ENCODE measurements at regions not wholly inside any gene's neighbourhood (a gene's known extent, or its start where the extent isn't known, plus 50 kb on each side); places are given as distances from the start of the nearest gene placed in this dataset.

DNA sequence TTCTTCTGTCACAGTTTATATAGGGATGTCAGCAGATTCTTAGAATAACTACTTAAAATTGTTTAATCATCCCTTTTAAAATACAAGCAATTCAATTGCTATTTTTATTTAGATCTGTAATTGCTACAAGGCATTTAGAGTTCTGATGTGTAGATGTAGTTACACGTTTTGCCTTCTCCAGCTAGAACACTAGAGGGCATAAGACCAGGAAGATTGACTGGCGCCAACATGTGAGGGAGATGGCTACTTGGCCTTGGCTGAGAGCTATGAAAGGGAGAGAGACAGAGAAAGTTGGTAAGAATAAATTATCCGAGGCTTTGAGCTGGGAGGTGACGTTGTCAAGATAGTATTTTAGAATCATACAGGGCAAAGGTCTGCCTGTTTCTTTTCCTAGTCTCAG is 563.7 kb upstream of the PRKX start:
- 0% methylated on average over 4 of the region's 4 CpGs for WGBS (ENCODE audit: insufficient coverage, low coverage, missing lambda C conversion rate)
- no peak overlapping the region for H2AFZ ChIP-seq (ENCODE audit: low read depth, low read length)
- no TSS peak for BruUV-seq (replicated peaks)
- ATAC-seq = no peak
- FAIRE-seq = no peak
- no peak overlapping the region for H3K27ac ChIP-seq (ENCODE audit: extremely low read depth, low read depth, low read length)
- H3K4me2 ChIP-seq (ENCODE audit: insufficient read depth, low read length) = no peak overlapping the region
- in situ Hi-C loops (cut with MboI) (no loop called here), intact Hi-C loops (cut with micrococcal nuclease) (no loop called here)
- no peak overlapping the region for H3K4me3 ChIP-seq
- ChIA-PET CTCF (ENCODE audit: low intra/inter-chr PET ratio) (no interaction called here), POLR2A (no interaction called here)
- H3K27me3 ChIP-seq (ENCODE audit: control insufficient read depth in 2 of 2, insufficient read depth in 2 of 2, low read length in 2 of 2) = no peaks in the 10 kb centered on the region
- TF ChIP-seq STAT5A (IDR thresholded peaks at IDR 0.05; ENCODE audit: borderline replicate concordance, low read length) (no peak), ZFP1 (CRISPR knock-in tag; IDR thresholded peaks at IDR 0.05) (no peak), ZNF717 (CRISPR knock-in tag; IDR thresholded peaks at IDR 0.05) (no peak), CHAMP1 (IDR thresholded peaks at IDR 0.05) (no peak), RBM25 (IDR thresholded peaks at IDR 0.05; ENCODE audit: low read depth, low read length, severe bottlenecking) (no peak), SMARCC2 (IDR thresholded peaks at IDR 0.05; ENCODE audit: low read depth) (no peak), SMARCA4 (IDR thresholded peaks at IDR 0.05) (no peak), ATF7 (IDR thresholded peaks at IDR 0.05) (no peak), COPS2 (conservative IDR thresholded peaks at IDR 0.05) (no peak)
- TF ChIP-seq, protein P1, sequence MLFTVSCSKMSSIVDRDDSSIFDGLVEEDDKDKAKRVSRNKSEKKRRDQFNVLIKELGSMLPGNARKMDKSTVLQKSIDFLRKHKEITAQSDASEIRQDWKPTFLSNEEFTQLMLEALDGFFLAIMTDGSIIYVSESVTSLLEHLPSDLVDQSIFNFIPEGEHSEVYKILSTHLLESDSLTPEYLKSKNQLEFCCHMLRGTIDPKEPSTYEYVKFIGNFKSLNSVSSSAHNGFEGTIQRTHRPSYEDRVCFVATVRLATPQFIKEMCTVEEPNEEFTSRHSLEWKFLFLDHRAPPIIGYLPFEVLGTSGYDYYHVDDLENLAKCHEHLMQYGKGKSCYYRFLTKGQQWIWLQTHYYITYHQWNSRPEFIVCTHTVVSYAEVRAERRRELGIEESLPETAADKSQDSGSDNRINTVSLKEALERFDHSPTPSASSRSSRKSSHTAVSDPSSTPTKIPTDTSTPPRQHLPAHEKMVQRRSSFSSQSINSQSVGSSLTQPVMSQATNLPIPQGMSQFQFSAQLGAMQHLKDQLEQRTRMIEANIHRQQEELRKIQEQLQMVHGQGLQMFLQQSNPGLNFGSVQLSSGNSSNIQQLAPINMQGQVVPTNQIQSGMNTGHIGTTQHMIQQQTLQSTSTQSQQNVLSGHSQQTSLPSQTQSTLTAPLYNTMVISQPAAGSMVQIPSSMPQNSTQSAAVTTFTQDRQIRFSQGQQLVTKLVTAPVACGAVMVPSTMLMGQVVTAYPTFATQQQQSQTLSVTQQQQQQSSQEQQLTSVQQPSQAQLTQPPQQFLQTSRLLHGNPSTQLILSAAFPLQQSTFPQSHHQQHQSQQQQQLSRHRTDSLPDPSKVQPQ (CRISPR knock-in tag; IDR thresholded peaks at IDR 0.05; ENCODE audit: borderline replicate concordance) = no peak
- TF ChIP-seq, protein P2, sequence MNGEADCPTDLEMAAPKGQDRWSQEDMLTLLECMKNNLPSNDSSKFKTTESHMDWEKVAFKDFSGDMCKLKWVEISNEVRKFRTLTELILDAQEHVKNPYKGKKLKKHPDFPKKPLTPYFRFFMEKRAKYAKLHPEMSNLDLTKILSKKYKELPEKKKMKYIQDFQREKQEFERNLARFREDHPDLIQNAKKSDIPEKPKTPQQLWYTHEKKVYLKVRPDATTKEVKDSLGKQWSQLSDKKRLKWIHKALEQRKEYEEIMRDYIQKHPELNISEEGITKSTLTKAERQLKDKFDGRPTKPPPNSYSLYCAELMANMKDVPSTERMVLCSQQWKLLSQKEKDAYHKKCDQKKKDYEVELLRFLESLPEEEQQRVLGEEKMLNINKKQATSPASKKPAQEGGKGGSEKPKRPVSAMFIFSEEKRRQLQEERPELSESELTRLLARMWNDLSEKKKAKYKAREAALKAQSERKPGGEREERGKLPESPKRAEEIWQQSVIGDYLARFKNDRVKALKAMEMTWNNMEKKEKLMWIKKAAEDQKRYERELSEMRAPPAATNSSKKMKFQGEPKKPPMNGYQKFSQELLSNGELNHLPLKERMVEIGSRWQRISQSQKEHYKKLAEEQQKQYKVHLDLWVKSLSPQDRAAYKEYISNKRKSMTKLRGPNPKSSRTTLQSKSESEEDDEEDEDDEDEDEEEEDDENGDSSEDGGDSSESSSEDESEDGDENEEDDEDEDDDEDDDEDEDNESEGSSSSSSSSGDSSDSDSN (IDR thresholded peaks at IDR 0.05; ENCODE audit: borderline replicate concordance in 1 of 2, low read depth in 2 of 2, low read length in 2 of 2) = no peak
- no peaks in the 10 kb centered on the region for H4K20me1 ChIP-seq (replicated peaks; ENCODE audit: control insufficient read depth, insufficient read depth, low read length)
- H3K9me3 ChIP-seq (replicated peaks; ENCODE audit: control insufficient read depth, insufficient read depth, low read depth, low read length) = no peaks in the 10 kb centered on the region
- H3K9me1 ChIP-seq (ENCODE audit: control insufficient read depth, insufficient read depth, low read length) = no peaks in the 10 kb centered on the region
- DNase-seq (ENCODE audit: extremely low read depth in 1 of 4, low spot score in 3 of 4) = no peak
- no peaks in the 10 kb centered on the region for H3K36me3 ChIP-seq (ENCODE audit: control insufficient read depth, insufficient read depth, low read length)
- H3K9ac ChIP-seq (ENCODE audit: insufficient read depth in 1 of 2, low read depth in 2 of 2, low read length in 2 of 2) = no peak overlapping the region
- H3K79me2 ChIP-seq (ENCODE audit: control insufficient read depth, insufficient read depth, low read length) = no peaks in the 10 kb centered on the region
- no peaks in the 10 kb centered on the region for H3K4me1 ChIP-seq (replicated peaks in 1 of 2; ENCODE audit: control insufficient read depth in 2 of 2, insufficient read depth in 2 of 2, low read length in 2 of 2)
